GM19463 (cell line): ENCODE measurements at regions not wholly inside any gene's neighbourhood (a gene's known extent, or its start where the extent isn't known, plus 50 kb on each side); places are given as distances from the start of the nearest gene placed in this dataset.

Experiments
- ATAC-seq: cut with Tn5 transposase; IDR thresholded peaks from one replicate; pipeline ENCODE4 v1.9.1; 2021; ENCODE audit warnings: mild to moderate bottlenecking, moderate library complexity; ENCODE audit not compliant: unreplicated experiment

- ATAC-seq, result no peak
Observed at GRCh38 chr5:158380661-158381060, 521.7 kb upstream of the CLINT1 start.

DNA sequence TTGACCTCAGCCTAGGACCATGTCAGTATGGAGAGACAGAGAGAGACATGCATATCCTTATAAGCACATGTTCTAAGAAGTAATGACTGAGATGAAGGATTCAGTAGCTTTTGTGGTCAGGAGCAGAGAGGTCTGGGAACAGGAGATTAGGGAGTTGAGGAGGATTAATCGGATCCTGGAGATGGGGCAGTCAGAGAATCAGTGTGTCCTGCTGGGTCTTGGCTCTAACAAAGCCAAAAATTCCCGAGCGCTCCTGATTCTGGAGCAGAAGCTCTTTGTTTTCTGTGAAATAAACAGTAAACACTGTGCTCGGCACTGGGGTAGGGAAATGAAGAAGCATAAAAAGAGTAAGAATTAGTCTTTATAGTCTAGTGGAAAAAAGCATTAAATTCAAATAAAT, 520.0 kb upstream of the CLINT1 start:
- ATAC-seq, result no peak

GRCh38 chr5:158376679-158377078, 517.7 kb upstream of the CLINT1 start:
- no peak for ATAC-seq

- no peak for ATAC-seq
Observed at GRCh38 chr5:158375531-158375930, 516.6 kb upstream of the CLINT1 start.

GRCh38 chr5:158373608-158374395, 514.9 kb upstream of the CLINT1 start:
- no peak for ATAC-seq

GRCh38 chr5:158369241-158369640, 510.3 kb upstream of the CLINT1 start:
- ATAC-seq, result no peak

DNA sequence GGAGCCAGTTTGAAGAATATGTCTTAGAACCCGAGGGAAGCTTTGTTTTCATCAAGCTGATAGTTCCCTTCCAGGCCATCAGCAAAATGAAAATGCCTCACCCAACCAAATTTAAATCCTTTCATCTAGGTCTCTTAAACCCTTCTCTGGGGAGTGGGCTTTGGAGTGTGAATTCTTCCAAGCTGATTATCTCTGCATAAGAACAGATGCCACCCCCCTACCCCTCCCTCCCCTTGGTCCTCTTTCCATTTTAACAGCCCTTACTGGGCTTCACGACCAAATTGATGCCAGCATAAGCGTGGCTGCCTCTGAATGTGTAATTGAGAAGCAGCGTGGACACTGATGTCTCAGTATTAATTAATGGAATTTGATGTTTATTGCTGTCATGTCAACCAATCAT, 509.7 kb upstream of the CLINT1 start:
- ATAC-seq, result no peak

DNA sequence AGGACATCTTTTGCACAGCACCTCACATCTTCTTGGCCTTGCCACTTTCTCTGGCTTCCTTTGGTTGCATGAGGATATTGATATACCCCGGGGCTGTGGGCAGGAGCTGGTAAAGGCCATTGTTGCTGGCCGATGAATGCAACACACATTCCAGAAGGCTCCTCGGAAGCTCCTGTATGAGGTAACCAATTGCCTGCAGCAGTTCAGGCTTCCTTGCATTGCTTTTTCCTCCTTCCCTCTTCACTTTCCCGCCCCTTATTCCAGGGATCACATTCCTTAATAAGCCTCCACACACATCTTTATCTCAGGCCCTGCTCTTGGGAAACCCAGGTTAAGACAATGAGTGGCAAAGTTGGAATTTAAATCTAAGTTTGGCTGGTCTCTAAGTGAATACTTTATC, 505.4 kb upstream of the CLINT1 start:
- ATAC-seq, result no peak

GRCh38 chr5:158354958-158355357, 496.0 kb upstream of the CLINT1 start:
- ATAC-seq, result no peak

- ATAC-seq, result no peak
Observed at GRCh38 chr5:158351485-158352125, 492.7 kb upstream of the CLINT1 start.

DNA sequence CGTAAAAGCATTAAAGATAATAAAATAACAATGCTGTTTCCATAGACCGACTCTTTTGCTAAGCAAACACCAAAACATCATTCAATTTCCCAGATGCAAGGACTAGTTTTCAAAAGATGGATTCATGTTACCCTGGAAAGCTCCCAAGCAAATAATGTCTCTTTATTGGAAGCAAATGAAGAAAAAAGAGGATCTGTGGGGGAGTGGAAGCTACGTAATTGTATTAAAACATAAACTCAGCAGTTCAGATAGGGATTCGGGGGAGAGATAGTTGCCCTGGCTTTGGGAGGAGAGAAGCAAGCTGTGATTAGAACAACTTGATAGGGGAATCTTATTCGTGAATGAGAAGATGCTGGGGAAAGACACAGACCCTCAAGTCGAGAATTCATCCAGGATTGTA, 491.0 kb upstream of the CLINT1 start:
- ATAC-seq, result no peak

DNA sequence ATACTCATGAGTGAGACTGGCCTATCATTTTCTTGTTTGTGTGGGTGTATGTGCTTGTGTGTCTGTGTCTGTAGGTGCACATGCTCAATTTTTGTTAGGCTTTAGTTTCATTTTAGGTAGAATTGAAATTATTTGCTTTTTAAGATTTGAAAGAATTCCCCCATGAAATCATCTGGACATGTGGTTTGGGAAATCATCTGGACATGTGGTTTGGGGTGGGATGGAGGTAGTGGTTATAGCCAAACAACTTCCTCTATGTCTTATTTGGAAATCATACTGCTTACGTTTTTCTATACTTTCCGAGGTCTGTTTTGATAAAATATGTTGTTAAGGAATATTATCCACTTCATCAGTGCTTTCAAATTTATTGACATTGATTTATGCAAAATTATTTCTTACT, 485.4 kb upstream of the CLINT1 start:
- no peak for ATAC-seq

- no peak for ATAC-seq
Observed at GRCh38 chr5:158340608-158341007, 481.7 kb upstream of the CLINT1 start.

DNA sequence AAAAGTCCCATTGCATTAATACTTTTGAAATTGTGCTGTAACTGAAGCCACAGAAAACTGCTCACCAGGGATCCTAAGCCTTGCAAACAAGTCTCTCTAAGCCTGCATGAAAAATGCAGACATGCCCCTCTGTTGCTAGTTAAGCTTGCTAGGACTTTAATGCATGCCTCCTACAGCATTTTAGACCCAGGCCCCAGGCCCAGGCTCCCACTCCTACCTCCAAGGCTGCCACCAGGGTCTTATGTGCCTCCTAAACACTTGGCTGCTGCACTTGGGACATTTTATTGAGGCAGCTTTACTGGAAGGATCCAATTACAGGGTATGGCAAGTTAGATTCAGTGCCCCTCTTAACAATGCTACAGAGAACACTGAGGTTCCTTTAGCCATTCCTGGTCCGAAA, 467.3 kb upstream of the CLINT1 start:
- ATAC-seq, result no peak

- no peak for ATAC-seq
Observed at GRCh38 chr5:158324236-158324635, 465.3 kb upstream of the CLINT1 start.

DNA sequence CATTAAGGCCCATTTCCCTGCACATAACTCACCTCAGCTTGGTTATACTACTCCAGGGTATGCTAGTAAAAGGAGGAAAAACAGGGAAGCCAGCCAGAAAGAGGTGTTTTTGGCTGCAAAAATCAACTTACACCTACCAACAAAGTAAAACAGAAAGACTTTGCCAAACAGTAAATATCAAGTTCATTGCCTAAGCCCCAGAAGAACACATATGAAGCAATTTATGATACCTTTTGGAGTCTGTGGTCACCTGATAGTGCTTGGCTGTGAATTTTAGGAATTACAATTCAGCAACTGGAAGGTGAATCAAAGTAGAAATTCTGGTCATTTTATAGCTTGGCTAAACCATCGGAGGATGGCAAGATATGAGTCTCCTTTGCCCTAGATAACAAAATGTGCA, 463.7 kb upstream of the CLINT1 start:
- ATAC-seq, result no peak

GRCh38 chr5:158320934-158321333, 462.0 kb upstream of the CLINT1 start:
- ATAC-seq, result no peak

- ATAC-seq, result no peak
Observed at GRCh38 chr5:158320178-158320674, 461.3 kb upstream of the CLINT1 start.

DNA sequence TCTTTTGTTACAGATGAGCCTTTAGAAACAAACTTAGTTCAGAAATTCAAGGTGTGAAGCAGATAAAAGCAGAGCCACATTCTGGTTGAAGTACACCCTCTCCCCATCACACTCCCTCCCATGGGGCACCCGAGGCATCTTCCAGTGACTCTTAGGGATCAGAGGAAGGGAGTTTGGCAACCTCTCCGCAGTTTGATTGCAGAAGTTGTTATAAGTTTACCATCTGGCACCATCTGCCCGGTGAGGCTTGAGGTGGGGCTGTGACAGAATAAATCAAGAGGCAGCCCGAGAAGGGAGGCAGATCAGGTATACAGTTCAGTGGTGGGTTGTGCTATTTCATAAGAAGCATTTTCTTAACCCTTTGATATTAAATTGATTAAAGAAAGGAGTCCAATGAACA, 458.6 kb upstream of the CLINT1 start:
- ATAC-seq, result no peak

- no peak for ATAC-seq
Observed at GRCh38 chr5:158313733-158314464, 455.0 kb upstream of the CLINT1 start.

DNA sequence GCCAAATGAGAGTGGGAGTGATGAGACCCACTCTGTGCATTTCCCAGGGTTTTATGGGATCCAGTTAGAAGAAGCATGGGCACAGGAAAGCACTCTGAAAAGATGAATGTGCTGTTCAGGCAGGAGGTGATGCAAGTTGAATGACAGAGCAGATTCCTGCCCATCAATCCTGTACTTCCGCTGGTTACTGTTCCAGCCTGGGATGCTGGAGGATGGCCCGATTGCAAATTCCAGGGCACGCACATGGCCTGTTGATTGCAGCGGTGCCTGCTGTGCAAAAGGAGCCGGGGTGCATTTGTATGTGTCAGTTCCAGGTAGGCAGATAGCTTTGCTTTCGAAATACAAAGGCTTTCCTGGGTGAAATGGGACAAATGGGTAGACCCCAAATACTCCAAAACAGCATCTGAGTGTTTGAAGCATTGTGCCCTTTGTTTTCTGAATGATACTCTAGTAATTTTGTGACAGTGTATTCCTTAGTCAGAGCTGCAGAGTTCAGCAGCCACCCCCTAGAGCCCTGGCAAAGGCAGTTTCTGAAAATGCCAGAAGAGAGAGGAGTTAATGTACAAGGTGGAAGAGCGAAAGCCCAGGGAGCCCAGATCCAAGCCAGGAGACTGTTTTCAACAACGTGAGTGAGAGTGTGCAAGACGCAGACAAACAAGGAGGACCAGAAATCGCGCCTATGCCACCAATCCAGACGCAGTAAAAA, 454.2 kb upstream of the CLINT1 start:
- ATAC-seq, result no peak
